Activated effector memory CD4-positive, alpha-beta T cell treated with Interleukin-2 at 50 U/mL for 16 hours (primary cell): ENCODE measurements at regions not wholly inside any gene's neighbourhood (a gene's known extent, or its start where the extent isn't known, plus 50 kb on each side); places are given as distances from the start of the nearest gene placed in this dataset.
"Not testable (repeated sequence)": the region's sequence is repeated elsewhere in the genome, so short reads cannot be mapped to it uniquely, and the experiment has no call there.

Experiments used
- DNase-seq: peaks from one replicate; pipeline ENCODE4 v3.0.0-alpha.2; 2020

GRCh38 chr1:235059221-235059620 lies 69.4 kb downstream of the TOMM20 start:
- DNase-seq, result no peak

- no peak for DNase-seq
These were observed 69.9 kb downstream of the TOMM20 start for GRCh38 chr1:235058695-235059094.

GRCh38 chr1:235057385-235058306 lies 71.0 kb downstream of the TOMM20 start:
- DNase-seq, result no peak

GRCh38 chr1:235056937-235057336 lies 71.7 kb downstream of the TOMM20 start:
- no peak for DNase-seq

GRCh38 chr1:235054936-235055335 lies 73.7 kb downstream of the TOMM20 start:
- DNase-seq, result no peak

GRCh38 chr1:235054466-235054865 lies 74.2 kb downstream of the TOMM20 start:
- no peak for DNase-seq

GRCh38 chr1:235052067-235053008 lies 76.3 kb downstream of the TOMM20 start:
- no peak for DNase-seq

GRCh38 chr1:235051521-235051920 lies 77.1 kb downstream of the TOMM20 start:
- no peak for DNase-seq

- no peak for DNase-seq
These were observed 77.7 kb downstream of the TOMM20 start for GRCh38 chr1:235050911-235051360.

- not testable (repeated sequence) for DNase-seq
These were observed 78.8 kb downstream of the TOMM20 start for GRCh38 chr1:235049716-235050378.

- no peak for DNase-seq
These were observed 79.4 kb downstream of the TOMM20 start for GRCh38 chr1:235049217-235049616.

- no peak for DNase-seq
These were observed 81.2 kb downstream of the TOMM20 start for GRCh38 chr1:235047331-235047871.

GRCh38 chr1:235045921-235046601 lies 82.6 kb downstream of the TOMM20 start:
- DNase-seq, result no peak

- no peak for DNase-seq
These were observed 83.5 kb downstream of the TOMM20 start for GRCh38 chr1:235045034-235045690.

GRCh38 chr1:235043234-235043633 lies 85.4 kb downstream of the TOMM20 start:
- DNase-seq, result no peak

GRCh38 chr1:235038701-235039100 lies 89.9 kb downstream of the TOMM20 start:
- no peak for DNase-seq

GRCh38 chr1:235035928-235036327 lies 92.7 kb downstream of the TOMM20 start:
- DNase-seq, result no peak

GRCh38 chr1:235030919-235031596 lies 97.6 kb downstream of the TOMM20 start:
- no peak for DNase-seq

- DNase-seq, result no peak
These were observed 100.8 kb downstream of the TOMM20 start for GRCh38 chr1:235027862-235028250.

- DNase-seq, result no peak
These were observed 101.4 kb downstream of the TOMM20 start for GRCh38 chr1:235027076-235027861.
